ENCODE measurements at regions not wholly inside any gene's neighbourhood (a gene's known extent, or its start where the extent isn't known, plus 50 kb on each side); places are given as distances from the start of the nearest gene placed in this dataset.

GRCh38 chr3:27574438-27574795, 90.2 kb upstream of the SLC4A7 start:
- H3K4me2 ChIP-seq = no peak overlapping the region
- no peak overlapping the region for H2AFZ ChIP-seq (ENCODE audit: low read depth)
- no peaks in the 10 kb centered on the region for H4K20me1 ChIP-seq (ENCODE audit: insufficient read depth)
- H3K9me3 ChIP-seq = no peaks in the 10 kb centered on the region
- no peak overlapping the region for H3K4me3 ChIP-seq (ENCODE audit: low read depth in 2 of 2, low read length in 1 of 2)
- no peaks in the 10 kb centered on the region; a peak in 2 of 4 replicates for H3K4me1 ChIP-seq (ENCODE audit: control insufficient read depth in 1 of 2, insufficient read depth in 2 of 2, low read depth in 1 of 2, low read length in 1 of 2)
- ChIA-PET POLR2A (no interaction called here), CTCF (no interaction called here)
- 96% methylated on average over 6 of the region's 6 CpGs for WGBS (ENCODE audit: low lambda C conversion rate)
- H3K27ac ChIP-seq (ENCODE audit: low read depth in 2 of 2, low read length in 1 of 2) = no peak overlapping the region
- no peaks in the 10 kb centered on the region for H3K36me3 ChIP-seq (replicated peaks in 1 of 2; ENCODE audit: control insufficient read depth in 1 of 2, insufficient read depth in 2 of 2, low read length in 1 of 2)
- no peaks in the 10 kb centered on the region for H3K9me2 ChIP-seq
- no peaks in the 10 kb centered on the region for H3K79me2 ChIP-seq (ENCODE audit: insufficient read depth)
- H3K27me3 ChIP-seq (ENCODE audit: insufficient read depth) = no peaks in the 10 kb centered on the region
- no peak for TF ChIP-seq SIN3A (IDR thresholded peaks at IDR 0.05; ENCODE audit: borderline replicate concordance, low read depth, low read length)
- TF ChIP-seq CTCF (IDR thresholded peaks at IDR 0.05) = no peak
- TF ChIP-seq EP300 (IDR thresholded peaks at IDR 0.05; ENCODE audit: borderline replicate concordance in 1 of 2, low read depth in 1 of 2, low read length in 1 of 2) = no peak
- no peak for TF ChIP-seq TCF12 (IDR thresholded peaks at IDR 0.05)
- TF ChIP-seq ELF1 (IDR thresholded peaks at IDR 0.05) = no peak
- no peak for TF ChIP-seq YY1 (IDR thresholded peaks at IDR 0.05; ENCODE audit: low read depth)
- TF ChIP-seq IRF3 (IDR thresholded peaks at IDR 0.05; ENCODE audit: low read depth, low read length) = no peak
- no peak for TF ChIP-seq EZH2phosphoT487 (IDR thresholded peaks at IDR 0.05; ENCODE audit: borderline replicate concordance, low read depth)
- DNase-seq = no peak
- H3K9ac ChIP-seq = no peak overlapping the region
- H3F3A ChIP-seq (replicated peaks; ENCODE audit: insufficient read depth) = no peaks in the 10 kb centered on the region

- DNase-seq = no peak
- Histone ChIP-seq H3F3A (replicated peaks; ENCODE audit: insufficient read depth) (no peaks in the 10 kb centered on the region), H3K36me3 (replicated peaks in 1 of 2; ENCODE audit: control insufficient read depth in 1 of 2, insufficient read depth in 2 of 2, low read length in 1 of 2) (no peaks in the 10 kb centered on the region), H3K4me2 (no peak overlapping the region), H3K9me3 (no peaks in the 10 kb centered on the region), H2AFZ (ENCODE audit: low read depth) (no peak overlapping the region), H3K27ac (ENCODE audit: low read depth in 2 of 2, low read length in 1 of 2) (no peak overlapping the region), H3K79me2 (ENCODE audit: insufficient read depth) (no peaks in the 10 kb centered on the region), H3K27me3 (ENCODE audit: insufficient read depth) (no peaks in the 10 kb centered on the region), H3K4me1 (ENCODE audit: control insufficient read depth in 1 of 2, insufficient read depth in 2 of 2, low read depth in 1 of 2, low read length in 1 of 2) (no peaks in the 10 kb centered on the region; a peak in 2 of 4 replicates), H3K9ac (no peak overlapping the region), H4K20me1 (ENCODE audit: insufficient read depth) (no peaks in the 10 kb centered on the region), H3K9me2 (no peaks in the 10 kb centered on the region), H3K4me3 (ENCODE audit: low read depth in 2 of 2, low read length in 1 of 2) (no peak overlapping the region)
- TF ChIP-seq USF1 (IDR thresholded peaks at IDR 0.05; ENCODE audit: borderline replicate concordance, low read depth) = no peak
- no peak for TF ChIP-seq NFIC (IDR thresholded peaks at IDR 0.05; ENCODE audit: borderline replicate concordance)
- no peak for TF ChIP-seq REST (IDR thresholded peaks at IDR 0.05; ENCODE audit: low read depth, low read length)
- TF ChIP-seq RXRA (IDR thresholded peaks at IDR 0.05; ENCODE audit: borderline replicate concordance, low read depth) = no peak
- TF ChIP-seq PBX3 (IDR thresholded peaks at IDR 0.05) = no peak
- no peak for TF ChIP-seq SMC3 (IDR thresholded peaks at IDR 0.05; ENCODE audit: low read depth, low read length)
- TF ChIP-seq RCOR1 (IDR thresholded peaks at IDR 0.05; ENCODE audit: low read length) = no peak
- ChIA-PET CTCF (no interaction called here), POLR2A (no interaction called here)
- WGBS (ENCODE audit: low lambda C conversion rate) = 68% methylated on average over 5 of the region's 5 CpGs
These were observed 89.7 kb upstream of the SLC4A7 start for GRCh38 chr3:27573780-27574437.
